ENCODE measurements at regions not wholly inside any gene's neighbourhood (a gene's known extent, or its start where the extent isn't known, plus 50 kb on each side); places are given as distances from the start of the nearest gene placed in this dataset.

DNA sequence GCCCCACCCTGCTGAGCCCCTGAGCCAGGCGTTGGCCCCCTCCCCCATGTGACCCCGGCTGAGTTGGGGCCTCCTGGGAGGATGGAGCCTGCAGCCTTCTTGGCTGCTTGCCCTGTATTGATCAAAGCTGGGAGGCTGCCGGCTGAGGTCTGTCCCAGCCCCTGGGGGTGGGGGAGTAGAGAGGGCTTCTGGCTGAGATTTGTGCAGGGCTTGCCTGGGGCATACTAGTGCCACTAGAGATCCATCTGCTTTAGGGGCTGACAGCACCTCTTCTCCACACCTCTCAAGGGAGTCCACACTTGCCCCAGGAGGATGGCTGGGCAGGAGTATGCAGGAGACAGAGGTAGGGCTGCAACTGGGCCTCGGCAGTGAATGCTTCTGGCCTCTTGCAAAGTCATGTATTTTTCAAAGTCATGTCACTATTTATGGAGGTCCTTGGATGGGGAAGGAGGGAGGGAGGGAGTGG lies 53.6 kb upstream of the SSBP3 start:
- no peak overlapping the region for H3K4me3 ChIP-seq (ENCODE audit: low read length, poor library complexity, severe bottlenecking)
- H4K20me1 ChIP-seq (ENCODE audit: insufficient read depth, low read length, poor library complexity, severe bottlenecking) = no peaks in the 10 kb centered on the region
- H3K79me2 ChIP-seq (ENCODE audit: insufficient read depth, low read length) = no peaks in the 10 kb centered on the region
- no peaks in the 10 kb centered on the region for H3K27me3 ChIP-seq (ENCODE audit: insufficient read depth, low read length, poor library complexity, severe bottlenecking)
- H3F3A ChIP-seq (ENCODE audit: low read depth) = no peaks in the 10 kb centered on the region
- no peaks in the 10 kb centered on the region for H3K9me3 ChIP-seq (ENCODE audit: insufficient read depth, low read depth, low read length)
- H3K4me1 ChIP-seq (ENCODE audit: insufficient read depth, low read length, poor library complexity, severe bottlenecking) = peaks cover 17% of the 10 kb centered on the region
- no peaks in the 10 kb centered on the region for H3K9me2 ChIP-seq (replicated peaks; ENCODE audit: low read depth, low read length)
- no peaks in the 10 kb centered on the region for H3K36me3 ChIP-seq (ENCODE audit: insufficient read depth, low read length)
- H3K9ac ChIP-seq (ENCODE audit: low read depth, low read length, poor library complexity, severe bottlenecking) = no peak overlapping the region
- no peak overlapping the region for H3K4me2 ChIP-seq (ENCODE audit: low read depth, low read length, poor library complexity, severe bottlenecking)
- peak overlapping the region; percentile 14; the same call in 1 of the 2 replicates for H2AFZ ChIP-seq (ENCODE audit: low read length)
- no peak for TF ChIP-seq EZH2phosphoT487 (IDR thresholded peaks at IDR 0.05; ENCODE audit: borderline replicate concordance)
- TF ChIP-seq, protein P1, sequence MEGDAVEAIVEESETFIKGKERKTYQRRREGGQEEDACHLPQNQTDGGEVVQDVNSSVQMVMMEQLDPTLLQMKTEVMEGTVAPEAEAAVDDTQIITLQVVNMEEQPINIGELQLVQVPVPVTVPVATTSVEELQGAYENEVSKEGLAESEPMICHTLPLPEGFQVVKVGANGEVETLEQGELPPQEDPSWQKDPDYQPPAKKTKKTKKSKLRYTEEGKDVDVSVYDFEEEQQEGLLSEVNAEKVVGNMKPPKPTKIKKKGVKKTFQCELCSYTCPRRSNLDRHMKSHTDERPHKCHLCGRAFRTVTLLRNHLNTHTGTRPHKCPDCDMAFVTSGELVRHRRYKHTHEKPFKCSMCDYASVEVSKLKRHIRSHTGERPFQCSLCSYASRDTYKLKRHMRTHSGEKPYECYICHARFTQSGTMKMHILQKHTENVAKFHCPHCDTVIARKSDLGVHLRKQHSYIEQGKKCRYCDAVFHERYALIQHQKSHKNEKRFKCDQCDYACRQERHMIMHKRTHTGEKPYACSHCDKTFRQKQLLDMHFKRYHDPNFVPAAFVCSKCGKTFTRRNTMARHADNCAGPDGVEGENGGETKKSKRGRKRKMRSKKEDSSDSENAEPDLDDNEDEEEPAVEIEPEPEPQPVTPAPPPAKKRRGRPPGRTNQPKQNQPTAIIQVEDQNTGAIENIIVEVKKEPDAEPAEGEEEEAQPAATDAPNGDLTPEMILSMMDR (conservative IDR thresholded peaks at IDR 0.05; ENCODE audit: low read length) = no peak

GRCh38 chr1:54459140-54459539 lies 52.9 kb upstream of the SSBP3 start:
- peaks cover 11% of the 10 kb centered on the region for H3K4me1 ChIP-seq (ENCODE audit: insufficient read depth, low read length, poor library complexity, severe bottlenecking)
- H2AFZ ChIP-seq (ENCODE audit: low read length) = peak overlapping the region; percentile 14
- TF ChIP-seq, protein P1 (conservative IDR thresholded peaks at IDR 0.05; ENCODE audit: low read length) = no peak
- no peak for TF ChIP-seq EZH2phosphoT487 (IDR thresholded peaks at IDR 0.05; ENCODE audit: borderline replicate concordance)
- no peaks in the 10 kb centered on the region for H3K36me3 ChIP-seq (ENCODE audit: insufficient read depth, low read length)
- no peaks in the 10 kb centered on the region for H3K27me3 ChIP-seq (ENCODE audit: insufficient read depth, low read length, poor library complexity, severe bottlenecking)
- H3K79me2 ChIP-seq (ENCODE audit: insufficient read depth, low read length) = no peaks in the 10 kb centered on the region
- no peak overlapping the region for H3K4me3 ChIP-seq (ENCODE audit: low read length, poor library complexity, severe bottlenecking)
- H3K9me2 ChIP-seq (replicated peaks; ENCODE audit: low read depth, low read length) = no peaks in the 10 kb centered on the region
- no peak overlapping the region for H3K9ac ChIP-seq (ENCODE audit: low read depth, low read length, poor library complexity, severe bottlenecking)
- no peaks in the 10 kb centered on the region for H3F3A ChIP-seq (ENCODE audit: low read depth)
- H3K9me3 ChIP-seq (ENCODE audit: insufficient read depth, low read depth, low read length) = no peaks in the 10 kb centered on the region
- H3K4me2 ChIP-seq (ENCODE audit: low read depth, low read length, poor library complexity, severe bottlenecking) = no peak overlapping the region
- no peaks in the 10 kb centered on the region for H4K20me1 ChIP-seq (ENCODE audit: insufficient read depth, low read length, poor library complexity, severe bottlenecking)

DNA sequence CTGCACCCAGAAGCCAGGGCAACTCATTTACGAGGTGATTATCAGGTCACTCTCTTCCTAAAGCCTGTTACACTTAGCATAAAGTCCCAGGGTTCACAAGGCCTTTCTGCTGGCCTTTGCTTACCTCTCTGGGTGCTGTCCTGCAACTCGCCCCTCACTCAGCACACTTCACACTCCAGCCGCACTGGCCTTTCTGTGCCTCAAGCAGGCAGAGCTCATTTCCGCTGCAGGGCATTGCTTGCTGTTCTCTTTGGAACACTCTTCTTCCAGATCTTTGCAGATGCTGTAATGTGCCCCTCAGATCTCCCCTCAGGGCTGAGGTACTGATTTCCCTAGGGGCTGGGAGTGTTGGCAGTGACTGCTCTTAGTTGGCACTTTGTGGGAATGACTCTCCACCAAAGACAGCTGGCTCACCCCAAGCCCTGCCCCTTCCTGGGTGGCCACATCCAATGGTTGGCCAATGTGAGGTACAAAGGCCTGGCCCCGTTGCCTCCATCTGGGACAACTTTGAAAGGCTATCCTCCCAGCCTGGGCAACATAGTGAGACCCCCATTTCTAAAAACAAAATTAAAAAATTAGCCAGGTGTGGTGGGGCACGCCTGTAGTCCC lies 50.8 kb upstream of the SSBP3 start:
- TF ChIP-seq, protein P1 (conservative IDR thresholded peaks at IDR 0.05; ENCODE audit: low read length) = no peak
- no peak for TF ChIP-seq EZH2phosphoT487 (IDR thresholded peaks at IDR 0.05; ENCODE audit: borderline replicate concordance)
- H3K9me3 ChIP-seq (ENCODE audit: insufficient read depth, low read depth, low read length) = no peaks in the 10 kb centered on the region
- no peaks in the 10 kb centered on the region for H3K4me1 ChIP-seq (ENCODE audit: insufficient read depth, low read length, poor library complexity, severe bottlenecking)
- no peaks in the 10 kb centered on the region for H3K9me2 ChIP-seq (replicated peaks; ENCODE audit: low read depth, low read length)
- no peaks in the 10 kb centered on the region for H3F3A ChIP-seq (ENCODE audit: low read depth)
- no peak overlapping the region for H3K4me3 ChIP-seq (ENCODE audit: low read length, poor library complexity, severe bottlenecking)
- H3K9ac ChIP-seq (ENCODE audit: low read depth, low read length, poor library complexity, severe bottlenecking) = no peak overlapping the region
- no peaks in the 10 kb centered on the region for H4K20me1 ChIP-seq (ENCODE audit: insufficient read depth, low read length, poor library complexity, severe bottlenecking)
- H3K27me3 ChIP-seq (ENCODE audit: insufficient read depth, low read length, poor library complexity, severe bottlenecking) = no peaks in the 10 kb centered on the region
- H3K36me3 ChIP-seq (ENCODE audit: insufficient read depth, low read length) = no peaks in the 10 kb centered on the region
- H3K79me2 ChIP-seq (ENCODE audit: insufficient read depth, low read length) = no peaks in the 10 kb centered on the region
- H2AFZ ChIP-seq (ENCODE audit: low read length) = no peak overlapping the region
- H3K4me2 ChIP-seq (ENCODE audit: low read depth, low read length, poor library complexity, severe bottlenecking) = no peak overlapping the region

All from Loucy (cell line).